Esophagus muscularis mucosa (tissue), 4 donors: ENCODE measurements at regions not wholly inside any gene's neighbourhood (a gene's known extent, or its start where the extent isn't known, plus 50 kb on each side); places are given as distances from the start of the nearest gene placed in this dataset.

ENCODE experiments used
- EP300 ChIP-seq: sonication (generic); formaldehyde crosslinking; IDR thresholded peaks from one replicate; pipeline ENCODE4 v1.6.1; 2017; ENCODE audit warnings: antibody characterized with exemption
- POLR2A ChIP-seq: fragments of 450-650 bp; IDR thresholded peaks from one replicate; pipeline ENCODE4 v1.6.1; 2017; ENCODE audit warnings: antibody characterized with exemption, moderate library complexity, mild to moderate bottlenecking, low read depth
- TF ChIP-seq, protein P1 (sequence below), 3 experiments: fragments of 200-600 bp in 2 of 3; fragments of 450-650 bp in 1 of 3; sonication (generic) in 2 of 3; IDR thresholded peaks; one replicate each; pipeline ENCODE4 v1.5.1; 2017 to 2019; ENCODE audit warnings: antibody characterized with exemption in 3 of 3, mild to moderate bottlenecking in 2 of 3, moderate library complexity in 1 of 3

DNA sequence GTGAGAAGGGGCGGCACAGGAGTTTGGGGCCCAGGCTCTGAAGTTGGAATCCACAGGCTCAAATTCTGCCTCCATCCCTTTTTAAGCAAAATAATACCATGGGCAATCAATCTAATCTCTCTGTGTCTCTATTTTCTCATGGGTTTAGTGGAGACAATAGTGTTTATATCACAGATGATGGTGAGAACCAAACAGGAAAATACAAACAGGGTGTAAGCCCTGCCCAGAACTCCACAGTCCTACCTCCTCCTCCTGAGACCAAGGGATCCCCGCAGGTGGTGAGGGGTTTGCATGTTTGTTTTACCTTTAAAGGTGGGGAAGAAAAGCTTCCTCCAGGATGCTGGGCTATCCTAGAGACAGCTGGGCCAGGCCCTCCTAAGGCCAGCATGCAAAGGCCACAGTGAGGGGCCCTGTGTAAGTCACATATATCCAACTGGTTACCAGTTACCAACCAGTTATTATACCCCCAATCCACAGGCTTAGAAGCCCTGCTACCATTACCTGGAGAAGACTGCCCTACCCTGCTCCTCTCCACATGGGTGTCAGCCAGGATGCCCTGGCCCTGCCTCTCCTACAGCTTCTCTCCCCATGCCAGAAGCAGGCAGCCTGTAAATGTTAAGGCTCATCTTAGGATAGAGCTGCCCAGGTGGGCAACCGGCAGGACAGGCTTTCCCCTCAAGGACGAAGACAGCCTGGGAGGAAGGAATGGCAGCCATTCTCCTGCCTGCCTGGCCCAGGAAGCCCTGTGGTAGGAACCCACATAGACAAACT is 658.4 kb downstream of the UQCRFS1 start:
- TF ChIP-seq, protein P1, sequence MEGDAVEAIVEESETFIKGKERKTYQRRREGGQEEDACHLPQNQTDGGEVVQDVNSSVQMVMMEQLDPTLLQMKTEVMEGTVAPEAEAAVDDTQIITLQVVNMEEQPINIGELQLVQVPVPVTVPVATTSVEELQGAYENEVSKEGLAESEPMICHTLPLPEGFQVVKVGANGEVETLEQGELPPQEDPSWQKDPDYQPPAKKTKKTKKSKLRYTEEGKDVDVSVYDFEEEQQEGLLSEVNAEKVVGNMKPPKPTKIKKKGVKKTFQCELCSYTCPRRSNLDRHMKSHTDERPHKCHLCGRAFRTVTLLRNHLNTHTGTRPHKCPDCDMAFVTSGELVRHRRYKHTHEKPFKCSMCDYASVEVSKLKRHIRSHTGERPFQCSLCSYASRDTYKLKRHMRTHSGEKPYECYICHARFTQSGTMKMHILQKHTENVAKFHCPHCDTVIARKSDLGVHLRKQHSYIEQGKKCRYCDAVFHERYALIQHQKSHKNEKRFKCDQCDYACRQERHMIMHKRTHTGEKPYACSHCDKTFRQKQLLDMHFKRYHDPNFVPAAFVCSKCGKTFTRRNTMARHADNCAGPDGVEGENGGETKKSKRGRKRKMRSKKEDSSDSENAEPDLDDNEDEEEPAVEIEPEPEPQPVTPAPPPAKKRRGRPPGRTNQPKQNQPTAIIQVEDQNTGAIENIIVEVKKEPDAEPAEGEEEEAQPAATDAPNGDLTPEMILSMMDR (IDR thresholded peaks at IDR 0.05): no peak
- TF ChIP-seq EP300: no peak
- no peak for TF ChIP-seq POLR2A
